ENCODE measurements at regions not wholly inside any gene's neighbourhood (a gene's known extent, or its start where the extent isn't known, plus 50 kb on each side); places are given as distances from the start of the nearest gene placed in this dataset.

DNA sequence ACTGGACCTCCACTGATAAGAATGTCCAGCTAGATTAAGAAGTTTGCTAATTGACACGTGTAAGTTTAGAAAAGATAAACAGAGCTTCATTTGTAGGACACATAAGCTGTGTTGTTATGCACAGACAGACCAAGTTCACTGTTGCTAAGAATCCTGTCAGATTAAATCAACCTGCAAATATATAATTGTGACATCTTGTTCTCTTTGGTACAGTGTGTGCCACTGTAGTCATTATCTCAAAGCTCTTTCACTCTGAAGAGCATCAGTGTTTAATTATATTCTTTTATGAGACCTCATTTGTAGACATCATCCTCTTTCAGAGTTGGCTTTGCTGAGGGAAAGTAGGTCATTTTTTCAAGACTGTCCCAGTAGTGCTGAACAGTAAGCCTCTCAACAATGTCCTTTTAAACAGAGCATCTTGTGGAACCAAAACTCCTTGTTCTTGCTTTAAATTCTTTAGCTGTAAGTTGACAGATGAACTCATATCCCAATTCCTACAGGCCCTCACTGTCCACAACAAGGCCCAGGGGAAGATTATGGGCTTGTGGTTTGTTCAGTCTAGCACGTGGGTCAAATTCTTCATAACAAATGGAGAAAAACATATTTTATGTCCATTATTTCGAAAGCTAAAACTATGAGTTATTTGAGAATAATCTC lies 252.4 kb downstream of the HDGFL1 start:
- no peak for DNase-seq

DNA sequence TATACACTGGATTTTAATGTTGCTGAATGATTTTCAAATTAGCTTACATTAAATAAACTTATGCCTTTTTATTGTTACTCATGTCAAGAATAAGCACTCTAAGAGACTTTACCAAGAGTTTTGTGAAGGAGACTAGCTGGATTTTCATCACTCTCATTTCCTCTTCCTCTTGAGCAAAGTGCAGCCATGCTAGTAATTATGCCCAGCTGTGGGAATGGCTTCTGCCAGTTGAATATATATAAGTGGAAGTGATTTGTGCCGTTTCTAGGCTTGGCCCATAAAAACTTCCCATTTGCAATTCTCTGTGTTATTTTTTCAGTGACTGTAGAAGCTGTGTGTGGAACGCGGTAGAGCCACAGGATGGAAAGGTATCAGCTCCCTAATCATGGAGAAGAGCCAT lies 255.8 kb downstream of the HDGFL1 start:
- DNase-seq = no peak

DNA sequence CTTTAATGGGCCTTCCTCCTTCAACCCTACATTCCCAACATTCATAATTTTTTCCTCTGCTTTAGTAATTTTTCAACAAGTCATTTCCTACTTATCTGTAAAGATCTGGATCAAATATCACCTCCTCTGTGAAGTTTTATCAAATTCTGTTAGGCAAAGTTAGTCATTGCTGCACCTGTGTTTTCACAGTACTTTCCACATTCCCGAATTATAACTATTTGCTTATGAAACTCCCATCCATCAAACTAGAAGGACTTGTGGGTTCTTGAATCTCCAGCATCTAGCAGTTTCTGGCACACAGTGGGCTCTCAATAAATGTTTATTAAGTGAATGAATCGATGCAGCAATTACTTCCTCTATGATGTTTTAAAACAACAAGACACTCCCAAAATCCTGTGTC lies 257.6 kb downstream of the HDGFL1 start:
- DNase-seq = no peak

DNA sequence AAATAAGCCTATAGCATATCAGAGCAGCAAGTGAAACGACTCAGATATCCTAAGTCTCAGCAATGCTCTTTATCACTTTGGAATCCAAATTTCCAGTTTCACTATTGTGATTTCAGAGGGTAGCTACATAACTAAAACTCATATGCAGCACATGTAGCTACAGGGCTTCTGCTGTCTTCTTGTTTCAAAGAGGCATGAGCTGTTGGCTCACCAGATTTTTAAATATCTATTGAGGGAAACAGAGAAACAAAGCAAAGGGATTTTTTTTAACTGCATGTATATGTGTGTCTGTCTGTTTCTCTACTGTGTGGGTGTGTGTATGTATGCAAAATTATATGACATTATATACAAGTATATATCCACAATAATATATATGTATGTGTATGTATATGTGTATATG lies 258.4 kb downstream of the HDGFL1 start:
- no peak for DNase-seq

DNA sequence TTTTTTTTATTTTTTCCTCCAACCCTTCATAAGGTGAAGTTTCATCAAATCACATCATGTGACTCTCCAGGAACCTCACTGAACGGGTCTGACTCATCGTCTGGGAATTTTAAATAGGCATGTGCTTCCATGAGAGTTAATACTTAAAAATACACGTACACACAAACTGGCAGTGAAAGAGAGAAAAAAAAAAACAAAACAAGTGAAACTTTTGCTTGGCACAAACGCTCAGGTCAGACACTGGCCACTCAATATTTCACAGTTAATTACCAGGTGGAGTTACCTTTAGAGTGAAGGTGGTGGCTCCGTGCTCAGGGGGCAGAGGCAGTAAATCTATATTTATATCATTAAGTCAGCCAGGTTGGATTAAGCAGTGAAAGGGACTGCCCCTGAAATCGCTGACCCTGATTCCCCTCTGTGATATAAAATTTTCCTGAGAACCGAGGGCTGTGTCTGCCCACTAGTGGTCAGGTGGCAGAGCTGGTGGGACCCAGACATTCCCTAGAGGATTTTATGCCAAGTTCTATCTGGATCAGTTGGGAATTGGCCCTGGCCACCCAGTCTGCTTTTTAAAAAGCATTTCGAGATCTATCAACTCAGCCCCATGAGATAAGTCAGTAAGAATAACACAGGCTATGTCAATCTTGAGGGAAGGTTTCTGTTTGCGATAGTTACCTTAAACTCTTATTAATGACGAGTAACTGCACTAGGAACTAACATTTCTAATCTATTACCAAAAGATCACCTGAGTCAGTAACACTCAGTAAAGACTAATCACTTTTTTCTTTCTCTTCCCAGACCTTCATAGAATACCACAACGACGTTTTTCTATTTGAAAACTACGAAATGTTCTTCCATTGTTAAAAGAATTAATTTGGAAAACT lies 259.1 kb downstream of the HDGFL1 start:
- no peak for DNase-seq

DNA sequence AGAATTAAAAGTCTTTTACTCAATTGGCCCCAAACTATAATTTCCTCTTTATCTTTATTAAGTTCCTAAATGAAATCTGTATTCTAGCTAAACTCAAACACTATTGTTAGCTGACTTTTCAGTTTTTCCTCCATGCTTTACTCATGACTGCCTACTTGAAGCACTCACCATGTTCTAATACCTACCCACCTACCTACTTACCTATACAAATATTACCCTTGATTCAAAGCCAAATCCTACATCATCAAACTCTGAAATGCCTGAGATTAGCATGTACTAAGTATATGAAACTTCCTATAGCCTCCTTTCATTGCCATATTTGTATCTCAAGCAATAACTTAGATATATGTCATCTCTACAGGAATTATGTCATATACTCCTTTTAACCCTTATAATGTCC lies 259.7 kb downstream of the HDGFL1 start:
- no peak for DNase-seq

DNA sequence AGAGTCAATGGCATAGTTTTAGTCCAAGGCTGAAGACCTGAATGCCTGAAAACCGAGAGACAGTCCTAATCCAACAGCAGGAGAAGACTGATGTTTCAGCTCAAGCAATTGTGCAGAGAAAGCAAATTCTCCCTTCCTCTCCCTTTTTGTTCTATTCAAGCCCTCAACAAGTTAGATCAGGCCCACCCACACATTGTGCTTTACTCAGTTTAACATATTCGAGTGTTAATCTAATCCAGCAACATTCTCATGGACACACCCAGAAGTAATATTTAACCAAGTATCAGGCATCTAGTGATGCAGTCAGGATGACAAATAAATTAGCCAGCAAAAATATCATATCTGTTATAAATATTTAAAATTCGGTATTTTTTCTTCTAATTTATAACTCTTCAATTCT lies 261.1 kb downstream of the HDGFL1 start:
- DNase-seq = no peak

DNA sequence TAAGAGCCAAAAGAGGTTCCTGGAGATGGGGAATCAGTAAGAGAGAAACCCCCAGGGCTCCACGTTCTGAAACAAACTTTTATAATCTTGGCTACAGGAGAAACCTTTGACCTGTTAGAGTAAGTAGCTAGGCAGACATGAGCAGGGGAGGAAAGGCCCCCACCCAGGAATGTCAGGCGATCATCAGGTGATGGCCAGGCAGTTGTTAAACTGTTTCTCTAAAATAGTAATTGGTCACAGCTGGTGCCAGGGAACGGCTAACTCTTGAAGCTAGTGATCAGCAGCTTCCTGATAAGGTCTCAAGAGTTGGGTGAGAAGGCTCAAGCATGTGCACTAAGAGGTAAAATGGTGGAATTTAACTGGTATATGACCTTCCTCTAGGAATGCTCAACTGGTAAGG lies 263.8 kb downstream of the HDGFL1 start:
- no peak for DNase-seq

DNA sequence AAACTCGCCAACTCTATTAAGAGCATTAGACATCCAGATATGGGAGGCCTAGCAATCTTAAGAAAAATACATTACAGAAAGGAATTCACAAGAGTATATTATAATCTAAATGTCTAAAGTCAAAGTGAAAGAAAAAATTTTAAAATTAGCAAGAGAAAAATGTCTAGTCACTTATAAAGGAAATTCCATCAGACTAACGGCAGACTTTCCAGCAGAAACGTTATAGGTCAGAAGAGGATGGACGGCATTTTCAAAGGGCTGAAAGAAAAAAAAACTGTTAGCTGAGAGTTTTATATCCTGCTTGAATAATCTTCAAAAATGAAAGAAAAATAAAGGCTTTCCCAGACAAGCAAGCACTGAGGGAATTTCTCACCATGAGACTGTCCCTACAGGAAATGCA lies 269.0 kb downstream of the HDGFL1 start:
- no peak for DNase-seq

DNA sequence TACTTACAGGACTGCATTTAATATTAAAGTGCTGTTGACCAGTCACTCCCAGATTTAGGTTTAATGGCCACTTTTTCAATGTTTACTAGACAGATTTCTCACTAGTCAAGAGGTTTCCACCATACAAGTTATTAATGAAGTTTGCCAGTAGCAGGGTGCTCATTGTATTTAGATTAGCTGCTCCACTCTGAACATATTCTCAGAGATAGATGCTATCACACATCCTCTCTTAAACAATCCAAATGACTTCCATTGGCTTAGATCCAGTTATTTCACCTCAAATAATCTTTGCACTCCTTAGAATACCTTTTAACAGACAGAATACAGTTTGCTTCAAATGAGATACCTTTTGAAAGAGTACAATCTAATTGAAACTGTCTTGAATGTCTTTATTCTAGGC lies 276.1 kb downstream of the HDGFL1 start:
- no peak for DNase-seq

DNA sequence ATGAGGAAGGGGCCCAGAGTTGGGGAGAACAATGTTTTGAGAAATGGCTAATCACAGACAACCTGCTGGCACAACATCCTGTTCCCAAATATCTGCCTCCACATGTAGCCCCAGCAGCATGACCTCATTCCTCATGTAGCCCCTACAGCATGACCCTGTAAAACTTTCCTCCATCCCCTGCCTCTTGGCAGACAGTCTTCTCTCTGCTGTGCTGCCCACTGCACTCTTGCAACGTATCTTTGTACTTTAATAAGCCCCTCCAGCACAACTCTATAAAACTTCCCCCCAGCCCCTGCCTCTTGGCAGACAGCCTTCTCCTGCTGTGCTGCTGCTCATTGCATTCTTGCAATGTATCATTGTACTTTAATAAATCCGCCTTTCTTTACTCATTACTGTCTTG lies 278.8 kb downstream of the HDGFL1 start:
- DNase-seq = no peak

DNA sequence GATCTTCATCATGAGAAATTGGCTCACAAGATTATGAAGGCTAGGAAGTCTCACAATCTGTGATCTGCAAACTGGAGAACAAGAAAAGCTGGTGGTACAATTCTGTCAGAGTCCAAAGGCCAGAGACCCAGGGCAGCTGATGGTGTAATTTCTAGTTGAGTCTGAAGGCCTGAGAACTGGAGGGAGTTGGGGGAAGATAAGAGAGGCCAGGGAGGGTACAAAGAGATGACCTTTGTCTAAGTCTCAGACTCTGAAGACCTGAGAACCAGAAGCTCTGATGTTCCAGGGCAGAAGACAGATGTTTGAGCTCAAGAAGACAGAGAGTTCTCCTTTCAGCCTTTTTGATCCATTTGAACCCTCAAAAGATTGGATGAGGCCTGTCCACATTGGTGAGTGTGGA lies 280.6 kb downstream of the HDGFL1 start:
- no peak for DNase-seq

DNA sequence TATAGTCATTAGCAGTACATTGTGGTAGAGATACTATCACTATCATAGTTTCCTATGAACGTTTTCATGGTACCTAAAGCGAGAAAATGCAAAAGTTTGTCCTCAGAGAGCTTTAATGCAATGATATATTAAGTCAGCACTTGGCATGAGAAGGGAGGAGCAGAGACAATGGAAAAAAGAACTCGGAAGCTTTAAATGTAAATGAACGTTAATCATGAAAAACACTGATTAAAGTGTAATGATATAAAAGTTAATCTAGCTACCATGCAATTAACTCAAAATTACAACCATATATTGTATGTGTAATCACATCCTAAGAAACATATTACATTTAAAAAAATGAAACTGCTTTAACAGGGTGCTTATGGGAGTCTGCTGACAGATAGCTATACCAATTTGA lies 282.7 kb downstream of the HDGFL1 start:
- DNase-seq = no peak

DNA sequence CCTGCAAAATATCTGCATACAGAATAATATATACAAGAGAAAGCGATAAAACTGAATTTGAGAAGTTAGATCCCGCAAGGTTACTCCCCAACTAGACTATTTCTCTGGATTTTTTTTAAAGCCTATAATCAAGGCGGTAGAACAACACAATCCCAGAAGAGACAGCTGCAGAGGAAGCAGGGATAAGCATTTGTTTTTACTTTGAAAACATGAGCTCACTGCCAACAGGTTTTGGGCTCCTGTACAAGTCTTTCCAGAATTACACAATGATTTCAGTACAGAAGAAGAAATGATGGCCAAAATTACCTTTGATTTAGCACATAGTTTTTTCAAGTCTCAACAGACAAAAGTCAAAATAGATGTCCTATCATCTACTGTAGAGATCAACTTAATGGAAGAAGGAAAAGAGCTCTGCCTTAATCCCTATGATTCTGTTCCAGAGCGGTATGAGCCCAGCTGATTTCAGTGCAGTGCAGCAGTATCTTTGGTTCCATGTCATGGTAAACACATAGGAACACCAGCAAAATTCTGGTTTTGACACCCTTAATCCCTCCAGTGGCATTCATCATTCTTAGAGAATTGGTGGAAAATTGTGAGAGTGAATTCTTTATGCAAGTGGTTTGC lies 304.3 kb downstream of the HDGFL1 start:
- no peak for DNase-seq

DNA sequence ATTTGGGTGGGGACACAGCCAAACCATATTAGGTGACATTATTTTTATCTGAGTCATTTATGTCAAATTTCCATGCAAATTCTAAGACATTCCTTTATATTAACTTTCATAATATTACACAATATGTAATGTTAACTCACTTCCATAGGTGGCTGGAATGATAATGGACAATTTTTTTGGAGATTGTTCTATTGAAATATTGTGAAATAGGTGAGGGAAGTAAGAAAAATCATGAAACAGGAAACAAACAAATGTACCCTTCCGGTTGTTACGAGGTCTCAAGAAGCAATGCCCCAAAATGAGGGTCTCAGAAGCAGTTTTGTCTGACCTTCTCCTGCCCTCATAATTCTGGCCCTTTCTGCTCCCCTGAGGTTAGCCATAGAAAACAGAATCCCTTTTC lies 306.5 kb downstream of the HDGFL1 start:
- DNase-seq = no peak

DNA sequence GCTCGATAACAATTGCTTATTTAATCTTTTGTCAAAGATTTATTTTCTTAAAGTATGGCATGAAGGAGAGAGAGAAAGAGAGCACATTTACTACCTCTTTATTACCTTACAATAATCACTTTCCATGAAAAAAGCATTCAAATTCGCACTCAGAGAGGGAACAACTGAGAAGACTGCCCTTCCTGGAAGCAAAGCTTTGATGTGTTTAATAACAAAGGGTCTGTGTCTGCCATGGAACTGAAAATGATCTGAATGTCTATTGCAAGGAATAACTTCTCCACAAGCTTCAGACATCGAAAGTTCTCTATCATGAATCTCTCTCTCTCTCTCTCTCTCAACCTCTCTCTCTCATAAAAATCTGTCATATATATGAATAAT lies 308.9 kb downstream of the HDGFL1 start:
- DNase-seq = no peak

DNA sequence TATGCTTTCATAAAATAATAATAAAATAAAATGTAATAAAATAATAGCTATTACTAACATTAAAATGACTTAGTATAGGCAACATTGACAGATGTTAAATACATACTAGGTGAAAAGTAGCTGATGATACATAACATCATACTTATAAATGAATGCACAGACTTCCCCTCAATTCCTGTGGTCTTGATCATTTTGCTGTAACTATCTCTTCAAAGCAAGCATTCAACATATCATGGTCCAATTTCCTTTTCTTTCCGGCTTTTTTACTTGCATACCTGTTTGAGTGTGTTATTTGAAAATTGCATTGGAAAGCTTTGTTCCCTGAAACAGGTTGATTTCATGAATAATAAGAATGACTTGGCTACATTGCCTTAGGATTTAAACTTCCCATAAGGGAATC lies 309.3 kb downstream of the HDGFL1 start:
- DNase-seq = no peak

DNA sequence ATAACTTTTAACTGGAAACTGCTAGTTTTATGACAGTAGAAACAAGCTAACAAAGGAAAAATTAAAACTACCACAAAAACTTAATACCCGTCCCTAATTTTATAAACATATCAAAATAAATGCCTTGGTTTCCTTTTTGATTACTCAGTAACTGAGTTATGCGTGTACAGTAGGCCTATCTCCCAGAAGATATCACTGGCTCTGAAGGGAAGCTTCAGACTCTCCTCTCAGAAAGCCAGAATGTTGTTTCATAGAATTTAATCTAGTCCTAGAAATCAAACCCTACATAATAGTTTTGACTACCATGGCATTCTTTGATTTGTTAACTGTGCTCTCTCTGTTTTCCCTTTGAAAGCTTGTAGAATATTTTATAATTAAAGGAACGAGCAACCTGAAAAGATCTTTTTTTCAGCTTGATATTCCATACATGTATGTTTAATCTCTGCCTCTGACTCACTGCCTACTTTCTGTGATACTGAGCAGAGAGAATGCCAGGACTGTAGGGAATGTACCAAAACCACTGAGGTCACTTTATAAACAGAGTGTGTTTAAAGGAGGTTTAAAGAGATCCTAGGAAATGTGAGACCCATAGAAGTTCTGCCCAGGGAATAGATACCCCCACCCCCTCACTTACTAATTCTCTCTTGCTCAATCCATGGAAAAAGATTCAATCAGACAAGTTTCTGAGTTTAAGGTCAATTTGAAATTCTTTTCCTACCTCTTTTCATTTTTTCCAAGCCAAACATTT lies 311.5 kb downstream of the HDGFL1 start:
- no peak for DNase-seq

DNA sequence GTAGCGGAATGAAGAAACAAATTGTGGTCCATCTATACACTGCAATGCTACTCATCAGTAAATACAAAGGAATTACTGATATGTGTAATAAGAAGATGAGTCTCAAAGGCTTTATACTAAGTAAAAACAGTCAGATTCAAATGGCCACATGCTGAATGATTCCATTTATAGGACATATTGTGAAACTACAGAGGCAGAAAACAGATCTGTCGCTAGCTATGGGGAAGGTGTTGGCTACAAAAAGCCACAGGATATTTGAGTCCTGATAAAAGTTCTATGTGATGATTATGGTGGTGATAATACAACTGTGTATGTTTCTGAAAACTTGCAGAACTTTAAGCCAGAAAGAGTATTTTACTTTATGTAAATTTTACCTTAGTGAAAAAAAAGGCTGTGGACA lies 313.2 kb downstream of the HDGFL1 start:
- no peak for DNase-seq

DNA sequence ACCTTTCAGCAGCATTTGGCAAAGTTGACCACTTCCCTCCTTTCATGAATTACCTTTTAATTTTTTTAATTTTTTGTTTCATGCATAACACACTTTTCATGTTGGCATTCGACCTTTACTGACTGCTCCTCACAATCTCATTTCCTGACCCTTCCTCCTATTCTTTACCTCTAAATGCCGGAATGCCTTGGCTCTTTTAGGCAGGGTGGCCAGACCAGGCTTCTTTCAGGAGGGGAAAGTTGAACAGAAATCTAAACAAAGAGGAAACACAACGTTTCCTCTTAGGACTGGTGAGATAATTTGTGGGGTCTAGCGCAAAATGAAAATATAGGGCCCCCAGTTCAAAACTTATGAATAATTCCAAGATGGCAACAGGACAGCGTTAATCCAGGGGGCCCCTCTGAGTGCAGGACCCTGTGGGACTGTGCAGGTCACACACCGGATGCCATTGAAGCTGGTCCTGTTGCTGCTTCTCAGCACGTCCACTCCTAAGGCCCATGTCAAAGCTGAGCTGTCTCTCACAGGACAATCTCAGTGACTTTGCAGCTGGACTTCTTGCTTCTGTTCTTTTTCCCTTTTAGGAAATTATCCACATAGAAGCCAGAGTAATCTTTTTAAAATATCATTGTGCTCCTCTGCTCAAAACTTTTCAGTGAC lies 313.8 kb downstream of the HDGFL1 start:
- no peak for DNase-seq

DNA sequence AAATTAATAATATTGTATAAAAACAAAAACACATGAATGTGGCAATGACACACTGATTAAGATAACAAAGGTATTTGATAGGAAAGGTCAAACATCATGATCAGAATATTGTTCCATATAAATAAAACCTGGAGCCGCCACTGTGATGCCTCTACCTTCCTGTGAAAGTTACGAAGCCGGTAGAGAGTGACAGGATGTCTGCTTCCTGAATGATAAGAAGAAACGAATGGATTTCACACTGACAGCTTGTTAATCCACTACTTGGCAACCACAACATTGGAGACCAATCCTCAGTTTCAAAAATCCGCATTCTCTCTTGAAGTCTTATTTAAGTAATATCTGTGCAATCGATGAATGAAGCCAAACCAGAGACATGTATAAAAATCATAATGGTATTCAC lies 315.1 kb downstream of the HDGFL1 start:
- no peak for DNase-seq

DNA sequence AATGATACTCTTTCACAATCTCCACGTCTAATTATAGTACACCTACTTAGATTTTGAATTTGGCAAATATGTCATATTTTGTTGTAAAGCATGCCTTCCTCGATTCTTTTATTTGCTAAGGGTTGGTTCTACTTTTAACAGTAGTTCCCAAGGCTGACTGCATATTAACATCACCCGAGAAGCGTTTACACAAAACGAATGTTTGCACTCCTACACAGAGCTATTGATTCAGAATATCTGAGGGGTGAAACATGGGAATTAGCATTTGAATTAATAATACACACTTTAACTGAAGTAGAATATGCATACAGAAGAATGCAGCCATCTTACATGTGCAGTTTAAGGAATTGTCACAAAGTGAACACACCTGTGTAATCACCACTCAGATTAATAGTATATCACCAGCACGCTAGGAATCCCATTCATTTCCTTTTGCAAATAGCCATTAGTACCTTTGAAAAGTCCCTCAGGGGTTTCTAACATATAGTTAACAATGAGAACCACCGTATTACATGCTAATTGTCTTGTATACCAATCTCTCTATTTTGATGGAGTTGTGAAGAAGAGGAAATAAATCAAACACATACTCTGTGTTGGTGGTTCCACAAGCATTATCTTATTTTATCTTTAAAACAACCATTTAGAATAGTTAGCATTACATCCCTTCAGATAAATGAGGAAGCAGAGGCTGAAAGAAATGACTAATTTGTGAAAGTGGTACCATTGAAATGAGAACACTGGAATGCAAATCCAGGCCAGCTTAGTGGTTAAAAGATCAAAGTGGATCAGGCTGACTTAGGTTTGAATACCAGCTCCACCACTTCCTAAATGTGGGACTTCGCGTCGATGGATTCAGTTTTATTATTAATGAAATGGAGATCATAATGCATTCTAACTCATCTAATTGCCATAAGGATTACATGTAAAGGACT lies 317.6 kb downstream of the HDGFL1 start:
- no peak for DNase-seq

Measured in RPMI8226 (cell line).